HG03342 (cell line): ENCODE measurements at regions not wholly inside any gene's neighbourhood (a gene's known extent, or its start where the extent isn't known, plus 50 kb on each side); places are given as distances from the start of the nearest gene placed in this dataset.
"Not testable (repeated sequence)": the region's sequence is repeated elsewhere in the genome, so short reads cannot be mapped to it uniquely, and the experiment has no call there.

ENCODE experiments used
- ATAC-seq: cut with Tn5 transposase; IDR thresholded peaks from one replicate; pipeline ENCODE4 v1.9.1; 2021; ENCODE audit warnings: mild to moderate bottlenecking, moderate library complexity; ENCODE audit not compliant: unreplicated experiment

- ATAC-seq, result no peak
These were observed 101.2 kb downstream of the VPREB1 start for GRCh38 chr22:22345781-22346180.

- ATAC-seq, result no peak
These were observed 102.0 kb downstream of the VPREB1 start for GRCh38 chr22:22346401-22347107.

GRCh38 chr22:22348127-22348814 lies 103.7 kb downstream of the VPREB1 start:
- no peak for ATAC-seq

- ATAC-seq, result no peak
These were observed 104.3 kb downstream of the VPREB1 start for GRCh38 chr22:22348815-22349454.

GRCh38 chr22:22349455-22349836 lies 104.9 kb downstream of the VPREB1 start:
- ATAC-seq, result no peak

- ATAC-seq, result no peak
These were observed 106.8 kb downstream of the VPREB1 start for GRCh38 chr22:22351366-22351765.

- ATAC-seq, result no peak
These were observed 107.9 kb downstream of the VPREB1 start for GRCh38 chr22:22352371-22352999.

- no peak for ATAC-seq
These were observed 110.7 kb downstream of the VPREB1 start for GRCh38 chr22:22355096-22355834.

- ATAC-seq, result peak; percentile 87
These were observed 112.7 kb downstream of the VPREB1 start for GRCh38 chr22:22357024-22357883.

- ATAC-seq, result no peak
These were observed 113.6 kb downstream of the VPREB1 start for GRCh38 chr22:22358152-22358551.

GRCh38 chr22:22358686-22359085 lies 114.1 kb downstream of the VPREB1 start:
- ATAC-seq, result no peak

- no peak for ATAC-seq
These were observed 114.9 kb downstream of the VPREB1 start for GRCh38 chr22:22359465-22359864.

- ATAC-seq, result no peak
These were observed 115.4 kb downstream of the VPREB1 start for GRCh38 chr22:22360014-22360413.

GRCh38 chr22:22362311-22362710 lies 117.7 kb downstream of the VPREB1 start:
- no peak for ATAC-seq

- no peak for ATAC-seq
These were observed 118.3 kb downstream of the VPREB1 start for GRCh38 chr22:22362936-22363335.

- no peak for ATAC-seq
These were observed 119.6 kb downstream of the VPREB1 start for GRCh38 chr22:22364207-22364606.

GRCh38 chr22:22366537-22366936 lies 122.0 kb downstream of the VPREB1 start:
- ATAC-seq, result no peak

GRCh38 chr22:22368516-22368915 lies 123.9 kb downstream of the VPREB1 start:
- no peak for ATAC-seq

- not testable (repeated sequence) for ATAC-seq
These were observed 124.8 kb downstream of the VPREB1 start for GRCh38 chr22:22369219-22369963.
